ENCODE measurements at regions not wholly inside any gene's neighbourhood (a gene's known extent, or its start where the extent isn't known, plus 50 kb on each side); places are given as distances from the start of the nearest gene placed in this dataset.

DNA sequence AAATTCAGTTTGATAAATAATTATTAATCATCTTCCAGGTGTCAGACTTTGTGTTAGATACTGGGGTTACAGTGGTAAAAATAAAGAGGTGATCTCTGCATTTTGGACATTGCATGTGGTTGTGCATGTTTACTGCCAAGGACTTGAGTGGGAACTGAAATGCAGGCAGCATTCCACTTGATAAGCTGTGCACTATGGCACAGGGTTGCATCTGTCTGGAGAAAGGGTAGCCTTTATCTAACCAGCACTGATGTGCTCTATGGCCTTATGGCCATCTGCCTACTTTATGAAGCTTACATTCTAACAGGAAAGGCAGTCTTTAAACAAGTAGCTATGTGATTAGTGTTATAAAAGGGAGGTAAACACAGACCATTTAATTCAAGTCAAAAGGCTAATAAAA is 53.0 kb upstream of the MLIP start:
- H3K9me3 Mint-ChIP-seq = no peaks in the 10 kb centered on the region
- no peaks in the 10 kb centered on the region for H3K4me1 Mint-ChIP-seq (ENCODE audit: low read depth)
- no peaks in the 10 kb centered on the region for H3K36me3 Mint-ChIP-seq (ENCODE audit: low read depth)
- H3K4me3 Mint-ChIP-seq = no peak overlapping the region
- no peak overlapping the region for H3K27ac Mint-ChIP-seq
- H3K27me3 Mint-ChIP-seq (ENCODE audit: low read depth) = no peaks in the 10 kb centered on the region

DNA sequence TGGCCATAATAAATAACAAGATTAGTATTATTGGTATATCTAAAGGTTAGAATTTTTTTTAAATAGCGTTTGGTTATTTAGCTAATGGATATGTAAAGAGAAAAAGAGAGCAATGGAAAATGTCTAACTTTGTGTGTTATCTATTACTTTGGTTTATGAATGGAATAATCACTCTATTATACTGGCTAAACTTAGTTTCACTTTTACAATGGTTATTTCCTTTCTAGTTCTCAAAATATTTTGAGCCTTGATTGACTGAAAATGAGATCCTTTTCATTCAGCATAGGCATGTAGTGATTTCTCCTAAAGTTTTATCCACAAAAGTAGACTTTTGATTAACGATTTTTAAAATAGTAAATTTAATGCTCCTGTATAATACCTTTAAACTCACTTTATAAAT is 51.6 kb upstream of the MLIP start:
- H3K4me1 Mint-ChIP-seq (ENCODE audit: low read depth) = no peaks in the 10 kb centered on the region
- no peaks in the 10 kb centered on the region for H3K27me3 Mint-ChIP-seq (ENCODE audit: low read depth)
- no peaks in the 10 kb centered on the region for H3K36me3 Mint-ChIP-seq (ENCODE audit: low read depth)
- no peak overlapping the region for H3K27ac Mint-ChIP-seq
- H3K9me3 Mint-ChIP-seq = no peaks in the 10 kb centered on the region
- no peak overlapping the region for H3K4me3 Mint-ChIP-seq

DNA sequence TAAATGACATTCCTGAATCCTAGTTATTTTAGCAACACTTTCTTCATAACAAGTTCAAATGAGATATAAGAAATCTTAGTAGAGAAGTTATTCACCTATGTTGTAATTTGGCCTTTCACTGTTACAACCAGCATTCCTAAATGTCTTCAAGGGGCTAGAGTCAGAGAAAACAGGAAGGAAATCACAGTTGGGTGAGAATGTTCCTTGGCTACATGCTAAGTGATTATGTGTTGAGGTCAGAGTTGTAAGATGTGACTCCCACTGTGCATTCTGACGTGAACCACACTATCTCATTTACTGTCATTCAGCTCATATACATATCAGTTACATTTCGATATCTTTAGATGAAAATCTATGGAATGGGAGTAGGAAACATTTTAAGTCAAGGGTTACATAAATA is 51.0 kb upstream of the MLIP start:
- H3K27me3 Mint-ChIP-seq (ENCODE audit: low read depth) = no peaks in the 10 kb centered on the region
- no peak overlapping the region for H3K4me3 Mint-ChIP-seq
- H3K9me3 Mint-ChIP-seq = no peaks in the 10 kb centered on the region
- H3K4me1 Mint-ChIP-seq (ENCODE audit: low read depth) = no peaks in the 10 kb centered on the region
- no peak overlapping the region for H3K27ac Mint-ChIP-seq
- no peaks in the 10 kb centered on the region for H3K36me3 Mint-ChIP-seq (ENCODE audit: low read depth)
